Hippocampal formation (tissue), 2 donors: ENCODE measurements at regions not wholly inside any gene's neighbourhood (a gene's known extent, or its start where the extent isn't known, plus 50 kb on each side); places are given as distances from the start of the nearest gene placed in this dataset.

ENCODE experiments used
- DNase-seq, 2 donors: peaks; one replicate each; lab custom pipeline; 2025; lab: John Stamatoyannopoulos, UW

GRCh38 chr7:85664341-85664740, 477.5 kb upstream of the SEMA3D start:
- no peak for DNase-seq

DNA sequence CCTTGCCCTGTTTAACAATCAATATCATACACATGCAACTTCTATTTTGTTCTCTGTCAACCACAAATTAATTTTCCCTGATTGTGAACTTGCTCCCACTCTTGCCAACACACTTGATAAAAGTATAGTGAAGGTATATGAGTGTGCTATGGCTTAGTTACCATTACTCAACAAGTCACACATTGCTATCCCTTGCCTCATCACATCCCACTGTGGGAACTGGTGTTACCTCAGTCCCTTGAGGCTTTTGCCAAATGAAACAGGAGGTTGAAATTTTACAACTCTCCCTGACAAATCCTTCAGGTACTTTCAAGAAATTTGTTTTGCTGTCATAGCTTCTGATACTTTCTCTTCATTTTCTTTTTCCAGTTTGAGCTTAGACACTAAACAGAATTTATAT, 472.5 kb upstream of the SEMA3D start:
- DNase-seq, result no peak

DNA sequence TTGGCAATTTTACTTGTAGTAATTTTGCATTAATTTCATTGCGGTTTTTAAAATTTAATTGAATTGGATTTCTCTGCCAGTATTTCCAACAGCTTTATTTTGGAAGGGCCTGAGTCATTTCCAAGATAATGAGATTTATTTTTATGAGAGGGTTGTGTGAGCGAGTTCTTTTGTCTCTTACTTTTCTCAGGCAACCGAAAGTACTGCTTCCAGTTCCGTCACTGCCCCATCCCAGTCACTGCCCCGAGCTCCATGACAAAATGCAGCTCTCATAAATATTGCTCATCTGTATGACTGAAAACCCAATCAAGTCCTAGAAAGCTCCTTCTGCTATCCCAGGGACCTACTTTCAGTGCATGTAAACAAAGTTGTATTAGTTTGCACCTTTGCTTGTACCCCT, 468.4 kb upstream of the SEMA3D start:
- no peak for DNase-seq

DNA sequence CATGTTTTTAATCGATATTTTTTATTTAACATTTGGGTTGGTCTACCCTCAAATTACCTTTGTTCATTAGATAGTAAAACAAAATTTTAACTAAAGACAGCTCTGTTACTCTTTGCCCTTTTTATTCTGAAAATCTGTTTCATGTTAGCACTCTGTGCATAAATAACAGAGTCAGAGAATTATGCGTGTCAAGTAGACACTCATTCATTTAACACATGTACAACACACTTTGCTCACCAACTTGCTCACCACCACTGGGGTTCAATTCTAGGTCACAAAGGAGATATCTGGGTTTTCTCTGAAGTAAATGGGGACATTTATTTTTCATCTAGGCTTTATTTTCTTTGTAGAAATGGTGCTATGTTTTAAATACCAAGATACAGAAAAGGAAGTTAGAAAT, 457.4 kb upstream of the SEMA3D start:
- DNase-seq, result no peak

GRCh38 chr7:85641331-85641730, 454.5 kb upstream of the SEMA3D start:
- DNase-seq, result no peak

GRCh38 chr7:85638394-85638793, 451.5 kb upstream of the SEMA3D start:
- DNase-seq, result no peak

GRCh38 chr7:85634951-85635350, 448.1 kb upstream of the SEMA3D start:
- no peak for DNase-seq

GRCh38 chr7:85630904-85631600, 444.2 kb upstream of the SEMA3D start:
- no peak for DNase-seq

- DNase-seq, result no peak
Measured at GRCh38 chr7:85627791-85628586, 441.1 kb upstream of the SEMA3D start.

DNA sequence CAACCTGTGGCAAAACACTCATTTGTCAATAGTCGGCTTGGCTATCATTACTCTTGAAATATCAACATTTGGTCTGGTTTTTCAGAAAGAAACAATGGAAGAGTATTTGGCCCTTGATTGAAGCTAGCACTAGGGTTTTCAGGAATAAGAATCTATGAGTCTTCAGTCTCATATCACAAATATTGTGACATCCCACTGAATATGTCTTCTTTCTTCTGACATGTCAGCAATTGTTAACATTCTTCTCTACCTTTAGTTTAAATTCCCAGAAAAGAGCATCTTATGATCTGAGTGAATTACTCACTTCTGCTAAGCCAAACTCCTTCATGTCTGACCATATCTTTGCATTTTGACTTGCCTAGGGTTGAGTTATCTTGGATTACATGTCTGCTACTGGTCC, 435.2 kb upstream of the SEMA3D start:
- no peak for DNase-seq

DNA sequence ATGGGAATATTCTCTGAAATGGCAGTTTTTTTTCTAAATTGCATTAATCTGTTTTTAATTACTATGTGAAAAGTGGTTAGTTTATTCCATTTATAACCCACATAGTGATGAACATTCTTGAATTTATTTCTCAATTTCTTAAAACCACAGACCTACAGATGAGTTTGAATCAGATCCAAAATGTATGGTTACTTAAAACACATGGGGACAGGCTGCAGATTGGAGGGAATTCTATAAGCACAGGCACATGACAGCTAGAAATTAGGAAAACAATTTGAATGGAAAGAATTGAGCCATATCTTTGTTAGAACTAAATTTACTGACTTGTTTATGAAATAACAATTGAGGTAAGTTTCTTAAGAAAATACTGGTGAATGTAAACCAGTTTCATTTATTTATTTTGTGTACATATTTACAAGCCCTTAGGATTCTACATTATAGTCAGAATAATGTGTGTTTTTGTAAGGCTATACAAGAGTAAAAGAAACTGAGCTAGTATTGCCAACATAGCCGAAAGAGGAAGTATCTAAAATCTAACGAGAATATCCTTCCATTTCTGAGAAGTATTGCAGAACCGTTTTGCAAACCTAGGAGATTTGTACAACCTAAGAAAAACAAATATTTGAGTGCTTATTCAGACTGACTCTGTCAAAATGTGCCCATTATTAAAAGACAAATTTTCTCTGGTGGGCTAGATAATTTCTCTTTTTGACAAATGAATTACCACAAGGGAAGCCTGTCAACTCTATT, 434.3 kb upstream of the SEMA3D start:
- DNase-seq, result no peak

- DNase-seq, result no peak
Measured at GRCh38 chr7:85619236-85619635, 432.4 kb upstream of the SEMA3D start.

GRCh38 chr7:85614684-85615083, 427.8 kb upstream of the SEMA3D start:
- no peak for DNase-seq

GRCh38 chr7:85612514-85612913, 425.7 kb upstream of the SEMA3D start:
- DNase-seq, result no peak

DNA sequence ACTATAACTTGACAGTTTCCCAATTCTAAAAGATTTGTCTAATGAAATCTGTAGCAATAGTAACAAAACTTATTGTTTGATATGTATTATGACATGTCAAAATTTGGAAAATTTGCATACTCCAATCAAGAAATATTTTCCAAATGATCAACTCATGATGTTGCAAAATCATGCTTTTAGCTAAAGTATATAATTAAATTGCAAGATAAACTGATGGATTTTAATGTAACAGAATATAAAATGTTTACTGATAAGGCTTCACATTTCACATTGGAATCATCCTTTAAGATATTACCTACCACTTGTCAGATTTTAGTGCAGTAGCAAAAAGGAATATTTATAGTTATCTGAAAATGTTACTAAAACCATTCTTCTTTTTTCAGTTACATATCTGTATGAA, 421.9 kb upstream of the SEMA3D start:
- no peak for DNase-seq

DNA sequence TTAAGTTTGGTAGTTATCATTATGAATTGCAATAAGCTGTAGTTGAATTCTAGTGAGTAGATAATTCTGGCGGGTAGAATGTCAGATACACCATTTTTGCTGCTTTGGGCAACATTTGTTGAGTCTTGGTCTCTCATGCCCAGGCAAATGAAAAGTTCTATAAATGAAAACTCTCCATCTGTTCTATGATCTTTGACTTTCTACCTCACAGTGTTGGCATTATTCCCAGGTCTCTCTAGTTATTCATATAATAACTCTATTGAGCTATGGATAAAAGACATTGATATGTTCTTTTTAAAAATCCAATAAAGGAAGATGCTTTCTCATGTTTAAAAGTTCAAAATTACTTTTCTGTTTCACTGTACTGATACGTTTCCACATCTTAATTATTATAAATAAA, 415.3 kb upstream of the SEMA3D start:
- DNase-seq, result no peak

DNA sequence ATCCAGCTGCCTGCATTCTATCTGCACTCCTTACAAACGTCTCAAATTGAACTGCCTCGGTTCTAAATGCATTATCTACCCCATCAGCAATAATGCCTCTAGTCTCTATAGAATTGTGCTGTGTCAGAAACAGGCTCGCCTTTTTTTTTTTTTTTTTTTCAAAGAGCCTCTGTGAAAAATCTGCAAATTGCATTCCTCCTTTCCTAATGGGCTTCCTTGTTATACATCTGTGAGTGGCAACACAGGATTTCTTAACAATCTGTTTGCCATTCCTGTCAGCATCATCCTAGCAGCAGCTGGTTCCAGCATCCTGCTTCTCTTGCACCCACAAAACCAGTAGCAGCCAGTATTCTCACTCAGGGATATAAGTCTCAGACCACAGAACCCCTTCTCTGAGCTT, 413.5 kb upstream of the SEMA3D start:
- no peak for DNase-seq

- no peak for DNase-seq
Measured at GRCh38 chr7:85596827-85597226, 410.0 kb upstream of the SEMA3D start.

DNA sequence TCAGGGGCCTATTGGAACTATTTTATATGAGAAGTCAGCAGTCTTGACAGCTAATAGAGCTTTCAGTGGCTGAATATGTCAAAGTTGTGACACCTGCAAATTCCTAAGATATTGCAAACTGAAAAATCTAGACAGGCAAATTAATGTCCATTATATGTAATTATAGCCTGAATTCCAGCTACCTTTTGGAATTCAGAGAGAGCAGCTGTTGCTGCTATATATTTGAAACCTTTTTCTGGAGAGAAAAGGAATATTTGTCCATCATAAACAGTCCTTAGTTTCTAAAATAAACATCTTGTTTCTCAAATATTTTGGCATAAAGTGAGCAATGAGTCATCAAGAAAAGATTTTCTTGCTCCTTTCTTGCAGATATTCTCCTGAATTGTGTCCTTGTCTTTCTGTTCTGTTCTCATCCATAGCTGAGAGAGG, 408.9 kb upstream of the SEMA3D start:
- no peak for DNase-seq

- no peak for DNase-seq
Measured at GRCh38 chr7:85593355-85593754, 406.5 kb upstream of the SEMA3D start.

GRCh38 chr7:85587785-85588184, 400.9 kb upstream of the SEMA3D start:
- no peak for DNase-seq

GRCh38 chr7:85586091-85586490, 399.2 kb upstream of the SEMA3D start:
- DNase-seq, result no peak
